ENCODE measurements at regions not wholly inside any gene's neighbourhood (a gene's known extent, or its start where the extent isn't known, plus 50 kb on each side); places are given as distances from the start of the nearest gene placed in this dataset.

- no peak for DNase-seq
Observed at GRCh38 chr5:133794771-133795415, 173.5 kb downstream of the C5orf15 start.

- DNase-seq: no peak
Observed at GRCh38 chr5:133793756-133794465, 174.5 kb downstream of the C5orf15 start.

GRCh38 chr5:133792655-133793054 is 175.8 kb downstream of the C5orf15 start:
- no peak for DNase-seq

GRCh38 chr5:133792024-133792423 is 176.4 kb downstream of the C5orf15 start:
- DNase-seq: no peak

- DNase-seq: no peak
Observed at GRCh38 chr5:133790898-133791297, 177.5 kb downstream of the C5orf15 start.

GRCh38 chr5:133789428-133789827 is 177.1 kb upstream of the FSTL4 start:
- DNase-seq: no peak

GRCh38 chr5:133788121-133788520 is 175.8 kb upstream of the FSTL4 start:
- no peak for DNase-seq

GRCh38 chr5:133786420-133786819 is 174.1 kb upstream of the FSTL4 start:
- DNase-seq: no peak

GRCh38 chr5:133785182-133785581 is 172.8 kb upstream of the FSTL4 start:
- DNase-seq: no peak

- DNase-seq: no peak
Observed at GRCh38 chr5:133783481-133783880, 171.1 kb upstream of the FSTL4 start.

GRCh38 chr5:133782736-133783135 is 170.4 kb upstream of the FSTL4 start:
- no peak for DNase-seq

- no peak for DNase-seq
Observed at GRCh38 chr5:133781436-133782225, 169.3 kb upstream of the FSTL4 start.

- DNase-seq: no peak
Observed at GRCh38 chr5:133780619-133781280, 168.4 kb upstream of the FSTL4 start.

GRCh38 chr5:133779828-133780475 is 167.6 kb upstream of the FSTL4 start:
- no peak for DNase-seq

- no peak for DNase-seq
Observed at GRCh38 chr5:133778636-133779035, 166.3 kb upstream of the FSTL4 start.

GRCh38 chr5:133777951-133778350 is 165.6 kb upstream of the FSTL4 start:
- no peak for DNase-seq

- no peak for DNase-seq
Observed at GRCh38 chr5:133775584-133776304, 163.4 kb upstream of the FSTL4 start.

- DNase-seq: no peak
Observed at GRCh38 chr5:133773247-133774202, 161.2 kb upstream of the FSTL4 start.

- no peak for DNase-seq
Observed at GRCh38 chr5:133769842-133770241, 157.5 kb upstream of the FSTL4 start.

- DNase-seq: no peak
Observed at GRCh38 chr5:133763744-133764143, 151.4 kb upstream of the FSTL4 start.

- no peak for DNase-seq
Observed at GRCh38 chr5:133761632-133762031, 149.3 kb upstream of the FSTL4 start.

Measured in NCI-H1105 (cell line).